H1 (cell line): ENCODE measurements at regions not wholly inside any gene's neighbourhood (a gene's known extent, or its start where the extent isn't known, plus 50 kb on each side); places are given as distances from the start of the nearest gene placed in this dataset.

ENCODE experiments used
- CTCF ChIP-seq, 3 experiments: IDR thresholded peaks; 1 replicate in 2 of 3; 2 replicates in 1 of 3; pipeline versions ENCODE4 v1.5.1 to v1.6.1; 2011; ENCODE audit warnings: low read length in 3 of 3, mild to moderate bottlenecking in 3 of 3, inconsistent platforms in 2 of 3, low read depth in 1 of 3, moderate library complexity in 1 of 3; ENCODE audit not compliant: insufficient read depth in 1 of 3; ENCODE audit errors: control extremely low read depth in 1 of 3
- EZH2 ChIP-seq: fragments of 200-600 bp; sonication (generic); IDR thresholded peaks from 2 replicates; pipeline ENCODE4 v1.7.1; 2012; ENCODE audit warnings: low read depth, mild to moderate bottlenecking, moderate library complexity, low read length, inconsistent platforms; ENCODE audit not compliant: severe bottlenecking
- GABPA ChIP-seq: IDR thresholded peaks from 2 replicates; pipeline ENCODE4 v1.6.1; 2011; ENCODE audit warnings: mild to moderate bottlenecking, low read length, moderate library complexity, borderline replicate concordance; ENCODE audit not compliant: insufficient read depth
- POLR2AphosphoS5 ChIP-seq: IDR thresholded peaks from 2 replicates; pipeline ENCODE4 v1.6.1; 2011; ENCODE audit warnings: low read depth, low read length
- RAD21 ChIP-seq, 2 experiments: IDR thresholded peaks in 1 of 2; conservative IDR thresholded peaks in 1 of 2; 2 replicates each; pipeline ENCODE4 v1.6.1; 2011; ENCODE audit warnings: low read depth in 2 of 2, low read length in 2 of 2, improper control_type of control experiment in 1 of 2, inconsistent platforms in 1 of 2, mild to moderate bottlenecking in 1 of 2, moderate library complexity in 1 of 2
- RNF2 ChIP-seq: fragments of 200-900, 300-1000 bp; sonication (generic); IDR thresholded peaks from 2 replicates; pipeline ENCODE4 v1.7.1; 2016; ENCODE audit warnings: borderline replicate concordance, low read depth, mild to moderate bottlenecking, antibody characterized with exemption, low read length; ENCODE audit not compliant: poor library complexity, severe bottlenecking; ENCODE audit errors: missing control alignments
- SIN3A ChIP-seq, 2 experiments: IDR thresholded peaks in 1 of 2; conservative IDR thresholded peaks in 1 of 2; 2 replicates each; pipeline ENCODE4 v1.6.1; 2011 to 2012; ENCODE audit warnings: low read length in 2 of 2, improper control_type of control experiment in 1 of 2, low read depth in 1 of 2, mild to moderate bottlenecking in 1 of 2
- SRF ChIP-seq: IDR thresholded peaks from 2 replicates; pipeline ENCODE4 v1.6.1; 2011; ENCODE audit warnings: mild to moderate bottlenecking, low read depth, low read length, moderate library complexity
- TF ChIP-seq, protein P1 (sequence below): IDR thresholded peaks from 2 replicates; pipeline ENCODE4 v1.6.1; 2012; ENCODE audit warnings: inconsistent platforms

DNA sequence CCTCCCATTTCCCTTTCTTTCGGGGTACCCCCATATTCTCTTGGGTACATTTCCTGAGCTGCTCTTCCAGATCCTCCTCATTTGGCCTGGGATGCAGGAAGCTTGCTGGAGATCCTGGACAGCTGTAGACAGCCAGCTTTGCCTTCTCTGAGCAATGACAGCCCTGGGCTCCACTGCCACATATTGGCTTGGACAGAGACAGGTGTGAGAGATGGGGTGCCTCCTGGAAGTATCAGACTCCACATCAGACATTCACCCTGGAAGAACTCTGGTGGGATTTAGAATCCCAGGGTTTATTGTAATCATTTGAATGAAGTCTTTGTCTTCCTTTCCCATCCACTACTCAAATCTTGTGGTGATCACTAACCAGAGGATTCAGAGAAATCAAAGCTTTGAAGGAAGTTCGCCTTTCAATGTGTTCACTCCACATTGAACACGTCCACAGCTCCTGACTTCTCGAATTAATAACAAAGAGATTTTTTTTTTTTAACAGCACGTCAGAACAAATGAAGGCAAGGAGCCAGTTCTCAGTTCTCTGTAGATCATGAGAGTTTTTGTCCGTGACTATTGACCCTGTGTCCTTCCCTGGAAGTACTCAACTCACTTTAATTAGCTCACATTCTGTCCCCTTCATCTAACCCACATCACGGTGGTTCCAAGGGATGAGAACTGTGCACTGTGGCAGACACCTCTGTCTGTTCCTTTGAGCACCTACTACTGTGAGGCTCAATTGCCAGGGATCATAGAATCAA lies 377.6 kb upstream of the TRIB2 start:
- TF ChIP-seq, protein P1, sequence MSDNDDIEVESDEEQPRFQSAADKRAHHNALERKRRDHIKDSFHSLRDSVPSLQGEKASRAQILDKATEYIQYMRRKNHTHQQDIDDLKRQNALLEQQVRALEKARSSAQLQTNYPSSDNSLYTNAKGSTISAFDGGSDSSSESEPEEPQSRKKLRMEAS: no peak
- no peak for TF ChIP-seq GABPA
- no peak for TF ChIP-seq EZH2
- TF ChIP-seq POLR2AphosphoS5: no peak
- no peak for TF ChIP-seq CTCF (IDR thresholded peaks at IDR 0.05; ENCODE audit: control extremely low read depth in 1 of 3, insufficient read depth in 1 of 3, low read depth in 1 of 3, low read length in 3 of 3)
- TF ChIP-seq SRF: no peak
- TF ChIP-seq SIN3A (conservative IDR thresholded peaks at IDR 0.05 in 1 of 2, IDR thresholded peaks at IDR 0.05 in 1 of 2; ENCODE audit: low read depth in 1 of 2, low read length in 2 of 2): no peak
- no peak for TF ChIP-seq RAD21 (IDR thresholded peaks at IDR 0.05 in 1 of 2, conservative IDR thresholded peaks at IDR 0.05 in 1 of 2; ENCODE audit: low read depth in 2 of 2, low read length in 2 of 2)
- no peak for TF ChIP-seq RNF2
